ENCODE measurements at regions not wholly inside any gene's neighbourhood (a gene's known extent, or its start where the extent isn't known, plus 50 kb on each side); places are given as distances from the start of the nearest gene placed in this dataset.

DNA sequence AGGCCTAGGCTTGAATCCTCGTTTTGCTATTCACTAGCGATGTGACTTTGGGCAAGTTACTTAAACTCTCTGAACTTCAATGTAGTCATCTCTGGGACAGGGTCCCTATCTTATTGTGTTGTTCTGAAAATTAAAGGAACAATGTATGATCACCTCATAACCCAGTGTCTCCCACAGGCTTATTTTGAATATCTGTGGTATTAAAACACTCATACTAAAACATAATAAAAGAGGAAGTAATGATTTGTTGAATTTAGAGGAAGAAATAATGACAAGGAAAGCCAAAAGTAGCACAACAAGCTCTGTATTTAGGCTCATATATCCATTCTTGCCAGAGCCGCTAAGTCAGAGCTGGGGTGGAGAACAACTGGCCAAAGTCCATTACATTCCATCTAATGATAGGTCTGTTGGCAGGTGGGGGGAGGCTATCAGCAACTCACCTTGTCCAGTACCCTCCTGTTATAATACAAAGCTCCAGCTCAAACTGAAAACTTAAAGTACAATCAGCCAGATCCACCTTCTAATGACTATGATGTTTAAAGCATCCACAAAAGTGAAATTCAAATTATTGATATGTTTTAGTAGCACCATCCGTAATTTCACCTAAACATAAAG, 64.5 kb upstream of the LSM6 start:
- Histone ChIP-seq H3K4me2 (no peak overlapping the region), H3K9ac (no peak overlapping the region), H3K4me3 (IDR thresholded peaks at IDR 0.05; ENCODE audit: insufficient read depth, low read depth, low read length) (no peak overlapping the region), H3K4me1 (ENCODE audit: low read depth, poor library complexity, severe bottlenecking) (no peaks in the 10 kb centered on the region), H4K20me1 (ENCODE audit: insufficient read depth) (no peaks in the 10 kb centered on the region), H3K27ac (no peak overlapping the region), H3K36me3 (ENCODE audit: insufficient read depth) (no peaks in the 10 kb centered on the region), H3K79me2 (ENCODE audit: insufficient read depth, low read depth) (no peaks in the 10 kb centered on the region), H3K27me3 (ENCODE audit: insufficient read depth, low read depth) (no peaks in the 10 kb centered on the region), H2AFZ (ENCODE audit: low read depth) (no peak overlapping the region)
- TF ChIP-seq, protein P1, sequence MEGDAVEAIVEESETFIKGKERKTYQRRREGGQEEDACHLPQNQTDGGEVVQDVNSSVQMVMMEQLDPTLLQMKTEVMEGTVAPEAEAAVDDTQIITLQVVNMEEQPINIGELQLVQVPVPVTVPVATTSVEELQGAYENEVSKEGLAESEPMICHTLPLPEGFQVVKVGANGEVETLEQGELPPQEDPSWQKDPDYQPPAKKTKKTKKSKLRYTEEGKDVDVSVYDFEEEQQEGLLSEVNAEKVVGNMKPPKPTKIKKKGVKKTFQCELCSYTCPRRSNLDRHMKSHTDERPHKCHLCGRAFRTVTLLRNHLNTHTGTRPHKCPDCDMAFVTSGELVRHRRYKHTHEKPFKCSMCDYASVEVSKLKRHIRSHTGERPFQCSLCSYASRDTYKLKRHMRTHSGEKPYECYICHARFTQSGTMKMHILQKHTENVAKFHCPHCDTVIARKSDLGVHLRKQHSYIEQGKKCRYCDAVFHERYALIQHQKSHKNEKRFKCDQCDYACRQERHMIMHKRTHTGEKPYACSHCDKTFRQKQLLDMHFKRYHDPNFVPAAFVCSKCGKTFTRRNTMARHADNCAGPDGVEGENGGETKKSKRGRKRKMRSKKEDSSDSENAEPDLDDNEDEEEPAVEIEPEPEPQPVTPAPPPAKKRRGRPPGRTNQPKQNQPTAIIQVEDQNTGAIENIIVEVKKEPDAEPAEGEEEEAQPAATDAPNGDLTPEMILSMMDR (conservative IDR thresholded peaks at IDR 0.05; ENCODE audit: low read depth, low read length): no peak

DNA sequence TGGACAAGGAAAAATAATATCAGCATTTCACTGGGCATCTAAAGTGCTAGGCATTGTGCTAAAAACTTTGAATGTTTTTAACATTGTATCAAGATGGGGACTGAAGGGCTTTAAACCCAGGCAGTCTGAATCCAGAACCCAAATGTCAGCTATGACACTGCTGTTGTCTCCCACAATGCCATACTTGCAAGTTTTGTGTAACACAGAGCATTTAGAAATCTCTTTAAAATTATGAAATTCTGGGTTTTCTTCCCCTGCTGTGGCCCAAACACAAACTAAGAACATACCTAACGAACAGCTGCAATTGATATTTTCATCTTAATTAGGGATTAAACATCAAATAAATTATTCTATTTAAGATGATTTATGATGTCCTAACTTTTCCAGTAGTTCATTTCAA, 66.8 kb upstream of the LSM6 start:
- no peaks in the 10 kb centered on the region for H4K20me1 ChIP-seq (ENCODE audit: insufficient read depth)
- TF ChIP-seq, protein P1 (conservative IDR thresholded peaks at IDR 0.05; ENCODE audit: low read depth, low read length): no peak
- H3K4me3 ChIP-seq (IDR thresholded peaks at IDR 0.05; ENCODE audit: insufficient read depth, low read depth, low read length): no peak overlapping the region
- no peak overlapping the region for H3K4me2 ChIP-seq
- H3K9ac ChIP-seq: no peak overlapping the region
- H3K36me3 ChIP-seq (ENCODE audit: insufficient read depth): no peaks in the 10 kb centered on the region
- H2AFZ ChIP-seq (ENCODE audit: low read depth): no peak overlapping the region
- H3K4me1 ChIP-seq (ENCODE audit: low read depth, poor library complexity, severe bottlenecking): no peaks in the 10 kb centered on the region
- H3K27ac ChIP-seq: no peak overlapping the region
- no peaks in the 10 kb centered on the region for H3K27me3 ChIP-seq (ENCODE audit: insufficient read depth, low read depth)
- H3K79me2 ChIP-seq (ENCODE audit: insufficient read depth, low read depth): no peaks in the 10 kb centered on the region

DNA sequence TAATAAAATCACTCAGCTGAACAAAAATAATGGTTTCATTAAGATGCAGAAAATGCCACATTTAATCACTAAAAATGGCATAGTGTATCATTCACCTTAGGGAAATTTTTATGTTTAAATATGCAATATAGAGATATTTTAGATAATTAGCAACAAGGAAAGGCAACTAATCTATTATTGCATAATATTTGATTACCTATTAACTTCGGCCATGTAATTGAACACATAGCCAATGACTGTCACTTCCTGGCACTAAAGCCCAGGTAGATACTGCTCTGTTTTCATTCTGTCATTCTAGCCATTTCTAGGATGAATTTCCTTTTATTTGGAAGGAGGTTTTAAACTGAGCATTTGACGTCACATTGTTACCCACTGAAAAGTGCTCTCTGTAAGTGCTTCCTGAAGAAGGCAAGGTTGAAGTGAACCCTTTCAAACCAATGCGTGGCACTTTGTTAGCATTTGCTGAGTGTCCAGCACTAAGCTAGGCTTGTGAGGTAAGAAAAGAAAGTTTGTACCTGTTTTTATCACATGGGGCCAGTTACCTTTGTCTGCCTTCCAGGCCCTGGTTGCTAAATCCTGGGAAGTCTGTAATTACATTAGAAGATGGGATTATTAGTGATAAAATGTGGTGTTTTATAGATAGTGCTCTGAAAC, 67.8 kb upstream of the LSM6 start:
- Histone ChIP-seq H3K4me2 (no peak overlapping the region), H3K4me3 (IDR thresholded peaks at IDR 0.05; ENCODE audit: insufficient read depth, low read depth, low read length) (no peak overlapping the region), H3K9ac (no peak overlapping the region), H3K4me1 (ENCODE audit: low read depth, poor library complexity, severe bottlenecking) (no peaks in the 10 kb centered on the region), H3K36me3 (ENCODE audit: insufficient read depth) (no peaks in the 10 kb centered on the region), H4K20me1 (ENCODE audit: insufficient read depth) (no peaks in the 10 kb centered on the region), H3K27ac (no peak overlapping the region), H3K79me2 (ENCODE audit: insufficient read depth, low read depth) (no peaks in the 10 kb centered on the region), H3K27me3 (ENCODE audit: insufficient read depth, low read depth) (no peaks in the 10 kb centered on the region), H2AFZ (ENCODE audit: low read depth) (no peak overlapping the region)
- TF ChIP-seq, protein P1 (conservative IDR thresholded peaks at IDR 0.05; ENCODE audit: low read depth, low read length): no peak

DNA sequence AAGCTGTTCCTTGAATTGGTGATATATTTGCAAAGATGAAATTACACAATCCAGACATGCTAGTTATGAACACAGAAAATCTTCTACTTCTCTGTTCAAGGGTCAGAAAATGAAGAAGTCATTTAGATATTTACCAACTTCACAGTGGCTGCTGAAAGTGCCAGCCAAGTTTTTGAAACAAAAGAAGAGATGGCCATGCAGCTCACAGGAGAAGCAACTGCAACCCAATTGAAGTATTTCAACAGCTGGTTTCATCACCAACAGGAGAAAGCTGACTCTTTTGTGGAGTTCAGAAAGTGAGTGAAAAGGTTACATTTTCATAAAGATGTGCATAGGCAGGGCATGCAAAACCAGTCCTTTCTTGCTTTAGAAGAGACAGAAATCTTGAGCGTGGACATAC, 70.1 kb upstream of the LSM6 start:
- Histone ChIP-seq H3K36me3 (ENCODE audit: insufficient read depth) (no peaks in the 10 kb centered on the region), H3K9ac (no peak overlapping the region), H3K27ac (no peak overlapping the region), H3K79me2 (ENCODE audit: insufficient read depth, low read depth) (no peaks in the 10 kb centered on the region), H3K4me2 (no peak overlapping the region), H4K20me1 (ENCODE audit: insufficient read depth) (no peaks in the 10 kb centered on the region), H3K27me3 (ENCODE audit: insufficient read depth, low read depth) (no peaks in the 10 kb centered on the region), H3K4me3 (IDR thresholded peaks at IDR 0.05; ENCODE audit: insufficient read depth, low read depth, low read length) (no peak overlapping the region), H3K4me1 (ENCODE audit: low read depth, poor library complexity, severe bottlenecking) (no peaks in the 10 kb centered on the region), H2AFZ (ENCODE audit: low read depth) (no peak overlapping the region)
- TF ChIP-seq, protein P1 (conservative IDR thresholded peaks at IDR 0.05; ENCODE audit: low read depth, low read length): no peak

Measured in KMS-11 (cell line).